Progenitor cell of endocrine pancreas (in vitro differentiated cells): ENCODE measurements at regions not wholly inside any gene's neighbourhood (a gene's known extent, or its start where the extent isn't known, plus 50 kb on each side); places are given as distances from the start of the nearest gene placed in this dataset.

ENCODE experiments used
- DNase-seq: peaks from one replicate; pipeline ENCODE4 v3.0.0; 2021; ENCODE audit warnings: low spot score; ENCODE audit not compliant: unreplicated experiment
- H3K27ac Mint-ChIP-seq: 2 replicates; pipeline ENCODE4 v1.8.0; 2021; ENCODE audit warnings: mild to moderate bottlenecking, moderate library complexity, mixed read lengths
- H3K27me3 Mint-ChIP-seq: 2 replicates; pipeline ENCODE4 v1.8.0; 2021; ENCODE audit warnings: mixed read lengths
- H3K36me3 Mint-ChIP-seq: 2 replicates; pipeline ENCODE4 v1.8.0; 2022; ENCODE audit warnings: mixed read lengths; ENCODE audit not compliant: insufficient read depth
- H3K4me1 Mint-ChIP-seq: 2 replicates; pipeline ENCODE4 v1.8.0; 2021; ENCODE audit warnings: low read depth, mixed read lengths
- H3K4me3 Mint-ChIP-seq: 2 replicates; pipeline ENCODE4 v1.8.0; 2021; ENCODE audit warnings: low read depth, mild to moderate bottlenecking, moderate library complexity, mixed read lengths
- H3K9me3 Mint-ChIP-seq: 2 replicates; pipeline ENCODE4 v1.8.0; 2021; ENCODE audit warnings: low read depth, mixed read lengths
- CTCF ChIP-seq: fragments of 200-600 bp; sonication (generic); IDR thresholded peaks from one replicate; pipeline ENCODE4 v1.5.0; 2021; ENCODE audit warnings: antibody characterized with exemption, mild to moderate bottlenecking; ENCODE audit not compliant: unreplicated experiment

GRCh38 chr3:82761858-82762257, 1000.4 kb upstream of the GBE1 start:
- H3K27ac Mint-ChIP-seq: no peak overlapping the region
- no peak for TF ChIP-seq CTCF
- DNase-seq: no peak
- H3K36me3 Mint-ChIP-seq: no peaks in the 10 kb centered on the region
- H3K4me3 Mint-ChIP-seq: no peak overlapping the region
- peaks cover 4% of the 10 kb centered on the region for H3K4me1 Mint-ChIP-seq
- no peaks in the 10 kb centered on the region for H3K27me3 Mint-ChIP-seq
- no peaks in the 10 kb centered on the region for H3K9me3 Mint-ChIP-seq

DNA sequence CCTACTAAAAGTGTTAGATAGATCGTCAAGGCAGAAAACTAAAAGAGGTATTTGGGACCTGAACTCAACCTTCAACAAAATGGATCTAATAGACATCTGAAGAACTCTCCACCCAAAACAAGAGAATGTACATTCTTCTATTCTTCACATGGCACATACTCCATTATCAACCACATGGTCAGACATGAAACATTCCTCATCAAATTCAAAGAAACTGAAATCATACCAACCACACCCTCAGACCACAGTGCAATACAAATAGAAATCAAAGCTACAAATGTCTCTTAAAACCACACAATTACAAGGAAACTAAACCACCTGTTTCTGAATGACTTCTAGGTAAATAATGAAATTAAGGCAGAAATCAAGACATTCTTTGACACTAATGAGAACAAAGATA, 984.1 kb upstream of the GBE1 start:
- Mint-ChIP-seq H3K27ac (no peak overlapping the region), H3K4me1 (no peaks in the 10 kb centered on the region), H3K36me3 (no peaks in the 10 kb centered on the region), H3K4me3 (no peak overlapping the region), H3K9me3 (no peaks in the 10 kb centered on the region), H3K27me3 (no peaks in the 10 kb centered on the region)
- no peak for TF ChIP-seq CTCF
- DNase-seq: no peak

DNA sequence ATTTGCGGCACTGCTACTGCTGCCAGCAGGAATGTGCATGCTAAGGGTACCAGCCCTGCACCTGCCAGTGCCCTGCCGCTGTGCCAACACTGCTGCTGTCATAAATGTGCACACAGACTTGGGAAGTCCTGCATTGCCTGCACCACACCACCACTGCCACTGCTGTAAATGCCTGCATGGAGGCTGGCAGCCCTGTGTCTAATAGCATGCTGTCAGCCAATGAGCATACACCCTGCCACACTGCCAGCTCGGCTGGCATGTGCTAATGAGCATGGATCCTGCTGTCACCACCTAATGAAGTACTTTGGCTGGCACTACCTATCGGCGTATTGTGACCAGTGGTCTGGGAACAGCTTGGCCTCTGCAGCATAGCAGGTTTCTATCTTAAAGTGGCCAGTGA, 981.8 kb upstream of the GBE1 start:
- Mint-ChIP-seq H3K36me3 (no peaks in the 10 kb centered on the region), H3K9me3 (no peaks in the 10 kb centered on the region), H3K27me3 (no peaks in the 10 kb centered on the region), H3K4me3 (no peak overlapping the region), H3K4me1 (peaks cover 4% of the 10 kb centered on the region), H3K27ac (no peak overlapping the region)
- DNase-seq: no peak
- no peak for TF ChIP-seq CTCF

GRCh38 chr3:82741346-82741745, 979.9 kb upstream of the GBE1 start:
- Mint-ChIP-seq H3K27ac (no peak overlapping the region), H3K4me3 (no peak overlapping the region), H3K9me3 (no peaks in the 10 kb centered on the region), H3K36me3 (no peaks in the 10 kb centered on the region), H3K27me3 (no peaks in the 10 kb centered on the region), H3K4me1 (peaks cover 4% of the 10 kb centered on the region)
- no peak for TF ChIP-seq CTCF
- DNase-seq: no peak

GRCh38 chr3:82739390-82739789, 977.9 kb upstream of the GBE1 start:
- Mint-ChIP-seq H3K27me3 (no peaks in the 10 kb centered on the region), H3K36me3 (no peaks in the 10 kb centered on the region), H3K4me1 (peaks cover 4% of the 10 kb centered on the region), H3K4me3 (no peak overlapping the region), H3K9me3 (no peaks in the 10 kb centered on the region), H3K27ac (no peak overlapping the region)
- DNase-seq: no peak
- TF ChIP-seq CTCF: no peak
